ENCODE measurements at regions not wholly inside any gene's neighbourhood (a gene's known extent, or its start where the extent isn't known, plus 50 kb on each side); places are given as distances from the start of the nearest gene placed in this dataset.
"Not testable (repeated sequence)": the region's sequence is repeated elsewhere in the genome, so short reads cannot be mapped to it uniquely, and the experiment has no call there.

- DNase-seq = no peak
These were observed 50.0 kb upstream of the ABLIM1 start for GRCh38 chr10:114708084-114708483.

GRCh38 chr10:114708717-114709335 lies 50.8 kb upstream of the ABLIM1 start:
- peak; percentile 23 for DNase-seq

GRCh38 chr10:114709984-114710383 lies 51.9 kb upstream of the ABLIM1 start:
- DNase-seq = no peak

- DNase-seq = no peak
These were observed 53.2 kb upstream of the ABLIM1 start for GRCh38 chr10:114711176-114711868.

- no peak for DNase-seq
These were observed 53.8 kb upstream of the ABLIM1 start for GRCh38 chr10:114711869-114712250.

- DNase-seq = no peak
These were observed 55.5 kb upstream of the ABLIM1 start for GRCh38 chr10:114713525-114714090.

- DNase-seq = peak; percentile 44
These were observed 56.2 kb upstream of the ABLIM1 start for GRCh38 chr10:114714281-114714741.

- peak; percentile 32 for DNase-seq
These were observed 57.1 kb upstream of the ABLIM1 start for GRCh38 chr10:114715171-114715670.

- no peak for DNase-seq
These were observed 58.8 kb upstream of the ABLIM1 start for GRCh38 chr10:114716811-114717404.

GRCh38 chr10:114717881-114718280 lies 59.8 kb upstream of the ABLIM1 start:
- not testable (repeated sequence) for DNase-seq

GRCh38 chr10:114718374-114718773 lies 60.3 kb upstream of the ABLIM1 start:
- no peak for DNase-seq

GRCh38 chr10:114719311-114719710 lies 61.2 kb upstream of the ABLIM1 start:
- no peak for DNase-seq

GRCh38 chr10:114720023-114720422 lies 61.9 kb upstream of the ABLIM1 start:
- DNase-seq = not testable (repeated sequence)

GRCh38 chr10:114720685-114721278 lies 62.7 kb upstream of the ABLIM1 start:
- no peak for DNase-seq

- not testable (repeated sequence) for DNase-seq
These were observed 64.1 kb upstream of the ABLIM1 start for GRCh38 chr10:114722136-114722535.

- no peak for DNase-seq
These were observed 65.3 kb upstream of the ABLIM1 start for GRCh38 chr10:114723361-114723760.

GRCh38 chr10:114723991-114724715 lies 66.1 kb upstream of the ABLIM1 start:
- DNase-seq = no peak

GRCh38 chr10:114724716-114725106 lies 66.6 kb upstream of the ABLIM1 start:
- DNase-seq = no peak

GRCh38 chr10:114726820-114727271 lies 68.8 kb upstream of the ABLIM1 start:
- no peak for DNase-seq

GRCh38 chr10:114728325-114728724 lies 70.2 kb upstream of the ABLIM1 start:
- no peak for DNase-seq

- no peak for DNase-seq
These were observed 71.1 kb upstream of the ABLIM1 start for GRCh38 chr10:114729103-114729659.

- DNase-seq = no peak
These were observed 72.2 kb upstream of the ABLIM1 start for GRCh38 chr10:114730291-114730690.

All from kidney glomerular epithelial cell (primary cell).